Right lobe of liver (tissue), 4 donors: ENCODE measurements at regions not wholly inside any gene's neighbourhood (a gene's known extent, or its start where the extent isn't known, plus 50 kb on each side); places are given as distances from the start of the nearest gene placed in this dataset.

Source experiments
- CTCF ChIP-seq, 4 donors: fragments of 200-600 bp in 3 of 4; fragments of 450-650 bp in 1 of 4; IDR thresholded peaks; one replicate each; pipeline versions ENCODE4 v1.5.1 to v1.8.0; 2016 to 2022; ENCODE audit warnings: antibody characterized with exemption in 4 of 4, mild to moderate bottlenecking in 2 of 4
- POLR2A ChIP-seq: fragments of 450-650 bp; IDR thresholded peaks from one replicate; pipeline ENCODE4 v1.6.1; 2017; ENCODE audit warnings: antibody characterized with exemption, mild to moderate bottlenecking
- donor health status: DM: no; HTN: no; CAD: no.
- donor health status: DM: no; HTN: no; CAD: no.
- donor health status: DM: no; HTN: yes; CAD: no.

GRCh38 chr11:64502634-64503033 lies 53.1 kb upstream of the SLC22A11 start:
- TF ChIP-seq CTCF (IDR thresholded peaks at IDR 0.05) (no peak), POLR2A (no peak)
